Liver (tissue), 7 donors: ENCODE measurements at regions not wholly inside any gene's neighbourhood (a gene's known extent, or its start where the extent isn't known, plus 50 kb on each side); places are given as distances from the start of the nearest gene placed in this dataset.

Experiments used
- DNase-seq: peaks from one replicate; pipeline ENCODE4 v3.0.0-alpha.2; 2017; ENCODE audit warnings: low spot score
- H3K27ac ChIP-seq, 2 donors: one replicate each; pipeline ENCODE4 v1.7.0; 2013; ENCODE audit warnings: inconsistent platforms in 2 of 2, low read length in 2 of 2, control low read depth in 1 of 2, low read depth in 1 of 2, mild to moderate bottlenecking in 1 of 2
- H3K27me3 ChIP-seq, 4 donors: one replicate each; pipeline versions ENCODE4 v1.6.1 to v1.7.0; 2013; ENCODE audit warnings: low read length in 3 of 4, inconsistent platforms in 1 of 4, mild to moderate bottlenecking in 1 of 4, moderate library complexity in 1 of 4; ENCODE audit not compliant: control insufficient read depth in 4 of 4, insufficient read depth in 4 of 4
- H3K36me3 ChIP-seq, 4 donors: one replicate each; pipeline versions ENCODE4 v1.6.1 to v1.7.0; 2013; ENCODE audit warnings: low read length in 3 of 4, mild to moderate bottlenecking in 3 of 4, low read depth in 1 of 4, moderate library complexity in 1 of 4; ENCODE audit not compliant: control insufficient read depth in 4 of 4, insufficient read depth in 3 of 4
- H3K4me1 ChIP-seq, 4 donors: one replicate each; pipeline versions ENCODE4 v1.6.1 to v1.7.0; 2013; ENCODE audit warnings: low read length in 3 of 4, mild to moderate bottlenecking in 3 of 4, moderate library complexity in 1 of 4; ENCODE audit not compliant: control insufficient read depth in 4 of 4, insufficient read depth in 4 of 4
- H3K4me3 ChIP-seq, 3 donors: one replicate each; pipeline versions ENCODE4 v1.6.1 to v1.7.0; 2013; ENCODE audit warnings: low read length in 3 of 3, control low read depth in 1 of 3, low read depth in 1 of 3, mild to moderate bottlenecking in 1 of 3
- H3K9ac ChIP-seq, 2 donors: one replicate each; pipeline ENCODE4 v1.7.0; 2013; ENCODE audit warnings: low read length in 2 of 2, mild to moderate bottlenecking in 2 of 2, moderate library complexity in 2 of 2, control low read depth in 1 of 2, low read depth in 1 of 2
- H3K9me3 ChIP-seq, 4 donors: one replicate each; pipeline versions ENCODE4 v1.6.1 to v1.7.0; 2013; ENCODE audit warnings: low read length in 3 of 4; ENCODE audit not compliant: control insufficient read depth in 4 of 4
- ATF3 ChIP-seq: IDR thresholded peaks from 2 replicates; pipeline ENCODE4 v1.6.1; 2016; ENCODE audit warnings: antibody characterized with exemption
- GABPA ChIP-seq, 2 donors: IDR thresholded peaks in 1 of 2; conservative IDR thresholded peaks in 1 of 2; 2 replicates each; pipeline ENCODE4 v1.6.1; 2016; ENCODE audit warnings: antibody characterized with exemption in 2 of 2, mild to moderate bottlenecking in 1 of 2, moderate library complexity in 1 of 2
- HNF4G ChIP-seq: IDR thresholded peaks from 2 replicates; pipeline ENCODE4 v1.6.1; 2016; ENCODE audit warnings: antibody characterized with exemption
- JUND ChIP-seq, 2 donors: IDR thresholded peaks; 2 replicates each; pipeline ENCODE4 v1.6.1; 2016; ENCODE audit warnings: antibody characterized with exemption in 2 of 2
- RAD21 ChIP-seq, 2 donors: IDR thresholded peaks; 2 replicates each; pipeline ENCODE4 v1.6.1; 2016; ENCODE audit warnings: antibody characterized with exemption in 2 of 2, mild to moderate bottlenecking in 2 of 2
- REST ChIP-seq: IDR thresholded peaks from 2 replicates; pipeline ENCODE4 v1.6.1; 2016; ENCODE audit warnings: antibody characterized with exemption, mild to moderate bottlenecking
- RXRA ChIP-seq, 2 donors: IDR thresholded peaks; 2 replicates each; pipeline ENCODE4 v1.6.1; 2017 to 2018; ENCODE audit warnings: antibody characterized with exemption in 2 of 2, mild to moderate bottlenecking in 1 of 2
- SP1 ChIP-seq: IDR thresholded peaks from 2 replicates; pipeline ENCODE4 v1.6.1; 2018; ENCODE audit warnings: antibody characterized with exemption, mild to moderate bottlenecking
- TAF1 ChIP-seq: conservative IDR thresholded peaks from 2 replicates; pipeline ENCODE4 v1.6.1; 2016; ENCODE audit warnings: antibody characterized with exemption, mild to moderate bottlenecking
- YY1 ChIP-seq: IDR thresholded peaks from 2 replicates; pipeline ENCODE4 v1.6.1; 2016; ENCODE audit warnings: antibody characterized with exemption, mild to moderate bottlenecking
- ZBTB33 ChIP-seq: IDR thresholded peaks from 2 replicates; pipeline ENCODE4 v1.6.1; 2016; ENCODE audit warnings: antibody characterized with exemption
- WGBS: extraction: QIAGEN DNeasy Blood & Tissue Kit; methylation state at CpG from one replicate; pipeline ENCODE4 v1.1.7; 2013; 5-methylcytosine and 5-hydroxymethylcytosine counted together
- donor health status: healthy.
- donor health status: healthy.
- donor health status: healthy.
- donor health status: healthy.

- Histone ChIP-seq H3K27me3 (no peaks in the 10 kb centered on the region), H3K4me3 (no peak overlapping the region), H3K27ac (no peak overlapping the region), H3K9me3 (no peaks in the 10 kb centered on the region), H3K9ac (no peak overlapping the region), H3K4me1 (no peaks in the 10 kb centered on the region), H3K36me3 (no peaks in the 10 kb centered on the region)
- no peak for DNase-seq
- 80% methylated on average over 5 of the region's 5 CpGs for WGBS
- no peak for TF ChIP-seq RXRA (IDR thresholded peaks at IDR 0.05)
- TF ChIP-seq JUND (IDR thresholded peaks at IDR 0.05) = no peak
- TF ChIP-seq REST = no peak
- TF ChIP-seq ZBTB33 = no peak
- TF ChIP-seq ATF3 = no peak
- no peak for TF ChIP-seq SP1
- TF ChIP-seq RAD21 (IDR thresholded peaks at IDR 0.05) = no peak
- TF ChIP-seq TAF1 = no peak
- TF ChIP-seq GABPA (IDR thresholded peaks at IDR 0.05 in 1 of 2, conservative IDR thresholded peaks at IDR 0.05 in 1 of 2) = no peak
- no peak for TF ChIP-seq YY1
- TF ChIP-seq HNF4G = no peak
Observed at GRCh38 chr2:219692521-219692920, 65.1 kb downstream of the SLC4A3 start.

- WGBS = 50% methylated on average over 3 of the region's 3 CpGs
Observed at GRCh38 chr2:219695145-219695709, 67.8 kb downstream of the SLC4A3 start.

More at GRCh38 chr2:219695145-219695709, 67.8 kb downstream of the SLC4A3 start:
- peaks cover 0 to 3% (median 0%) of the 10 kb centered on the region in 4 donors for H3K27me3 ChIP-seq
- H3K27ac ChIP-seq = no peak overlapping the region
- H3K9me3 ChIP-seq = no peaks in the 10 kb centered on the region
- DNase-seq = no peak
- no peak for TF ChIP-seq HNF4G
- TF ChIP-seq RXRA (IDR thresholded peaks at IDR 0.05) = no peak
- TF ChIP-seq SP1 = no peak
- no peak for TF ChIP-seq RAD21 (IDR thresholded peaks at IDR 0.05)
- H3K4me1 ChIP-seq = no peaks in the 10 kb centered on the region
- H3K9ac ChIP-seq = no peak overlapping the region
- no peaks in the 10 kb centered on the region for H3K36me3 ChIP-seq
- H3K4me3 ChIP-seq = no peak overlapping the region
